ENCODE measurements at regions not wholly inside any gene's neighbourhood (a gene's known extent, or its start where the extent isn't known, plus 50 kb on each side); places are given as distances from the start of the nearest gene placed in this dataset.

DNA sequence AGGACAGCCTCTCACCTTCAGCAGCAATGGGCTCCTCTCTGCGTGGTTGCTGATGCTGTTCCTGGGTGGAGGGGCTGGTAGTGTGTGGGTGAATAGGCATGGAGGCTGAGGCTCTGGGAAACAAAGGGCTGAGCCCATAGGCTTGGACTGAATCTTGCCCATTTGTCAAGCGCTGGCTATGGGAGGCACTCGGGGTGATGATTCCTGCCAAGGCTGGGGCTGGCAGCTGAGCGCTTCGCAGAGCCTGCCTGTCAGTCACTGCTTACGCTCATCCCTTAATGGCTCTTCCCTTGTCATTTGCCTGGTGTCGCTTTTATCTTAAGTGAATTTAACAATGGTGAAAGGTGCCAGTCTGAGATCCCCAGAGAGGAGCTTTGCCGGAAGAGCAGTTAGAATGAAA, 353.3 kb downstream of the PBX1 start:
- H4K20me1 ChIP-seq (ENCODE audit: insufficient read depth), result no peaks in the 10 kb centered on the region
- CTCF ChIA-PET, result no interaction called here
- H2AFZ ChIP-seq (ENCODE audit: low read depth, low read length, poor library complexity, severe bottlenecking), result no peak overlapping the region
- no peak for TF ChIP-seq CEBPB (IDR thresholded peaks at IDR 0.05; ENCODE audit: low read depth)
- TF ChIP-seq CBX3 (IDR thresholded peaks at IDR 0.05; ENCODE audit: low read depth), result no peak
- TF ChIP-seq POLR2A (IDR thresholded peaks at IDR 0.05; ENCODE audit: borderline replicate concordance, extremely low read depth, insufficient read depth, insufficient read length), result no peak
- no peak for TF ChIP-seq TCF7L2 (IDR thresholded peaks at IDR 0.05; ENCODE audit: borderline replicate concordance, extremely low read depth, insufficient read depth, insufficient read length)
- no peak for TF ChIP-seq SRF (IDR thresholded peaks at IDR 0.05; ENCODE audit: low read depth)
- no peak for TF ChIP-seq EZH2phosphoT487 (IDR thresholded peaks at IDR 0.05; ENCODE audit: borderline replicate concordance)
- no peak for TF ChIP-seq SIN3A (IDR thresholded peaks at IDR 0.05; ENCODE audit: low read depth)
- no peak for TF ChIP-seq RAD21 (IDR thresholded peaks at IDR 0.05; ENCODE audit: low read depth)
- no peak for TF ChIP-seq EZH2 (IDR thresholded peaks at IDR 0.05)
- TF ChIP-seq, protein P1, sequence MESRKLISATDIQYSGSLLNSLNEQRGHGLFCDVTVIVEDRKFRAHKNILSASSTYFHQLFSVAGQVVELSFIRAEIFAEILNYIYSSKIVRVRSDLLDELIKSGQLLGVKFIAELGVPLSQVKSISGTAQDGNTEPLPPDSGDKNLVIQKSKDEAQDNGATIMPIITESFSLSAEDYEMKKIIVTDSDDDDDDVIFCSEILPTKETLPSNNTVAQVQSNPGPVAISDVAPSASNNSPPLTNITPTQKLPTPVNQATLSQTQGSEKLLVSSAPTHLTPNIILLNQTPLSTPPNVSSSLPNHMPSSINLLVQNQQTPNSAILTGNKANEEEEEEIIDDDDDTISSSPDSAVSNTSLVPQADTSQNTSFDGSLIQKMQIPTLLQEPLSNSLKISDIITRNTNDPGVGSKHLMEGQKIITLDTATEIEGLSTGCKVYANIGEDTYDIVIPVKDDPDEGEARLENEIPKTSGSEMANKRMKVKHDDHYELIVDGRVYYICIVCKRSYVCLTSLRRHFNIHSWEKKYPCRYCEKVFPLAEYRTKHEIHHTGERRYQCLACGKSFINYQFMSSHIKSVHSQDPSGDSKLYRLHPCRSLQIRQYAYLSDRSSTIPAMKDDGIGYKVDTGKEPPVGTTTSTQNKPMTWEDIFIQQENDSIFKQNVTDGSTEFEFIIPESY (IDR thresholded peaks at IDR 0.05; ENCODE audit: extremely low read depth, insufficient replicate concordance, low read length), result no peak
- no peak for TF ChIP-seq ZFX (IDR thresholded peaks at IDR 0.05)
- TF ChIP-seq, protein P2, sequence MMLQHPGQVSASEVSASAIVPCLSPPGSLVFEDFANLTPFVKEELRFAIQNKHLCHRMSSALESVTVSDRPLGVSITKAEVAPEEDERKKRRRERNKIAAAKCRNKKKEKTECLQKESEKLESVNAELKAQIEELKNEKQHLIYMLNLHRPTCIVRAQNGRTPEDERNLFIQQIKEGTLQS (IDR thresholded peaks at IDR 0.05), result no peak
- no peak for TF ChIP-seq SP1 (IDR thresholded peaks at IDR 0.05; ENCODE audit: low read depth)
- TF ChIP-seq, protein P3, sequence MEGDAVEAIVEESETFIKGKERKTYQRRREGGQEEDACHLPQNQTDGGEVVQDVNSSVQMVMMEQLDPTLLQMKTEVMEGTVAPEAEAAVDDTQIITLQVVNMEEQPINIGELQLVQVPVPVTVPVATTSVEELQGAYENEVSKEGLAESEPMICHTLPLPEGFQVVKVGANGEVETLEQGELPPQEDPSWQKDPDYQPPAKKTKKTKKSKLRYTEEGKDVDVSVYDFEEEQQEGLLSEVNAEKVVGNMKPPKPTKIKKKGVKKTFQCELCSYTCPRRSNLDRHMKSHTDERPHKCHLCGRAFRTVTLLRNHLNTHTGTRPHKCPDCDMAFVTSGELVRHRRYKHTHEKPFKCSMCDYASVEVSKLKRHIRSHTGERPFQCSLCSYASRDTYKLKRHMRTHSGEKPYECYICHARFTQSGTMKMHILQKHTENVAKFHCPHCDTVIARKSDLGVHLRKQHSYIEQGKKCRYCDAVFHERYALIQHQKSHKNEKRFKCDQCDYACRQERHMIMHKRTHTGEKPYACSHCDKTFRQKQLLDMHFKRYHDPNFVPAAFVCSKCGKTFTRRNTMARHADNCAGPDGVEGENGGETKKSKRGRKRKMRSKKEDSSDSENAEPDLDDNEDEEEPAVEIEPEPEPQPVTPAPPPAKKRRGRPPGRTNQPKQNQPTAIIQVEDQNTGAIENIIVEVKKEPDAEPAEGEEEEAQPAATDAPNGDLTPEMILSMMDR (IDR thresholded peaks at IDR 0.05 in 2 of 3, conservative IDR thresholded peaks at IDR 0.05 in 1 of 3; ENCODE audit: borderline replicate concordance in 1 of 3, insufficient read depth in 1 of 3, low read depth in 2 of 3, low read length in 2 of 3), result no peak
- no peak for TF ChIP-seq YY1 (IDR thresholded peaks at IDR 0.05; ENCODE audit: extremely low read depth, insufficient replicate concordance, low read depth, low read length)
- TF ChIP-seq, protein P4, sequence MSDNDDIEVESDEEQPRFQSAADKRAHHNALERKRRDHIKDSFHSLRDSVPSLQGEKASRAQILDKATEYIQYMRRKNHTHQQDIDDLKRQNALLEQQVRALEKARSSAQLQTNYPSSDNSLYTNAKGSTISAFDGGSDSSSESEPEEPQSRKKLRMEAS (IDR thresholded peaks at IDR 0.05), result no peak
- RAD21 ChIA-PET (ENCODE audit: low non-redundant PET in 1 of 2, low total read pairs in 2 of 2, uncharacterized antibody in 2 of 2, unreplicated experiment in 2 of 2), result no interaction called here
- no peaks in the 10 kb centered on the region for H3K36me3 ChIP-seq (ENCODE audit: control insufficient read depth in 1 of 2, insufficient read depth in 2 of 2, low read length in 2 of 2)
- H3K79me2 ChIP-seq (ENCODE audit: insufficient read depth, low read length), result no peaks in the 10 kb centered on the region
- ATAC-seq (no peak), DNase-seq (ENCODE audit: low read depth, low spot score) (no peak)
- H3K4me1 ChIP-seq (ENCODE audit: control insufficient read depth in 1 of 2, insufficient read depth in 2 of 2, low read length in 2 of 2), result no peaks in the 10 kb centered on the region
- no peaks in the 10 kb centered on the region for H3K9me2 ChIP-seq (ENCODE audit: insufficient read depth)
- H3K4me3 ChIP-seq (replicated peaks in 1 of 2; ENCODE audit: low read depth in 1 of 2, low read length in 2 of 2), result no peak overlapping the region
- no peak overlapping the region for H3K9ac ChIP-seq (ENCODE audit: low read length)
- no TSS peak for BruUV-seq (replicated peaks)
- intact Hi-C loops (cut with micrococcal nuclease), result no loop called here
- peaks cover 12% of the 10 kb centered on the region for H3K27me3 ChIP-seq (ENCODE audit: insufficient read depth, low read length)
- H3K27ac ChIP-seq (ENCODE audit: low read depth, low read length), result no peak overlapping the region
- no peak overlapping the region for H3K4me2 ChIP-seq (ENCODE audit: low read length)
- H3K9me3 ChIP-seq (ENCODE audit: control insufficient read depth in 1 of 2, insufficient read depth in 1 of 2, low read depth in 1 of 2, low read length in 2 of 2), result no peaks in the 10 kb centered on the region
- POLR2A ChIA-PET, result no interaction called here

Data from HCT116 (cell line).